Suppressor macrophage treated with lipopolysaccharide for 1 hour (primary cell): ENCODE measurements at regions not wholly inside any gene's neighbourhood (a gene's known extent, or its start where the extent isn't known, plus 50 kb on each side); places are given as distances from the start of the nearest gene placed in this dataset.

Experiments used
- DNase-seq, 3 donors: peaks; one replicate each; pipeline ENCODE4 v3.0.0-alpha.2; 2020 to 2022

GRCh38 chr2:223404616-223405015 lies 197.5 kb downstream of the SCG2 start:
- DNase-seq = no peak

DNA sequence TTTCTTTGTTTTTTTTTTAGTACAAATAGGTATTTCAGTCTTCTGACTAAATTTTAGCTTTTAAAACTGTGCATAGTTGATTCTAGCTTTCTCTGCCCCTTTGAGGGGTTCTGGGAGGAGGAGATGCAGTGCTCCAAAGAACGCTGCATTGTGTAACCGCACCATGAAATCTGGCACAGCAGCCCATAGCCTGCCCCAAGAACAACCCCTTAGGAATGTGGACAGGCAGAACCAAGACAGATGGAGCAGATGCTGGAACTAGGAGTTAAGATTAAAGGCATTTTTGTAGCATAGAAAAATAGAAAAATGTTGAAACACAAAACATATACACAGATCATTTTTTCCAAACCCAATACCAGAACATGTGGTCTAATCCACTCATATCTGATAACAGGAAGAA lies 187.5 kb downstream of the SCG2 start:
- no peak for DNase-seq

GRCh38 chr2:223415071-223415470 lies 187.1 kb downstream of the SCG2 start:
- no peak for DNase-seq

DNA sequence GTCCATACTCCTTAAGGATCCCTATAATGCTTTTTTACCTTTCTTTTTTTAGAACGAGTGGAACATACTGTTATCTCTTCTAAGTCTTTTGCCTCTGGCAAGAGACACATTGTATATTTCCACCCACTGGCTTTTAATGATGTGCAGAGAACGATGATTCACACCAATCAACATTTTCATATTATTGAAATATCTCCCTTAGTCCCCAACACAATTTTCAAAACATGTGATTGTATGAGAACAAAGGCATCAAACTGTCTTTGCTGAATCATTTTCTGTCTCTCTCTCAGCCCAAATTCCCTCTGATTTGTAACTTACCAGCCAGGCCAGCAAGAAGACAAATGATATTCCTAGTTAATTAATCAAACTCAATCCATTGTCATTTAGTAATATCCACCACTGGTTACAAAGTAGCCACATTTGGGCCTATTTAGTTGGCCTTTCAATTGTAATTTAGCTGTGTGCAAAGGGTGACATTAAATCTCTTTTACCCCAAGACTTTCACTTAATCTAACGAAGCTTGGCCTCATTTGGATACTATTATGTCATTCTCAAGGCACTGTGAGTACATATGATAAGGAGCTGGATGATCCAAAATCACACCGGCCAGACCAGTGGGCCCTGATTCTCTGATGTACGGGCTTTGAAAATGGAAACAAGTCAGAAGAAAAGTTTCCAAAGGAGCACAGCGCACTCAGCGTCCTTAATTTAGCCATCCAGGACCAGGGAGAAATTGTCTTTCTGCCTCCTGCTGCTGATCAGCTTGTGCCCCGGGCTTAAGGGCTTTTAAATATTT lies 185.1 kb downstream of the SCG2 start:
- DNase-seq = no peak

GRCh38 chr2:223418131-223418530 lies 184.0 kb downstream of the SCG2 start:
- DNase-seq = no peak

DNA sequence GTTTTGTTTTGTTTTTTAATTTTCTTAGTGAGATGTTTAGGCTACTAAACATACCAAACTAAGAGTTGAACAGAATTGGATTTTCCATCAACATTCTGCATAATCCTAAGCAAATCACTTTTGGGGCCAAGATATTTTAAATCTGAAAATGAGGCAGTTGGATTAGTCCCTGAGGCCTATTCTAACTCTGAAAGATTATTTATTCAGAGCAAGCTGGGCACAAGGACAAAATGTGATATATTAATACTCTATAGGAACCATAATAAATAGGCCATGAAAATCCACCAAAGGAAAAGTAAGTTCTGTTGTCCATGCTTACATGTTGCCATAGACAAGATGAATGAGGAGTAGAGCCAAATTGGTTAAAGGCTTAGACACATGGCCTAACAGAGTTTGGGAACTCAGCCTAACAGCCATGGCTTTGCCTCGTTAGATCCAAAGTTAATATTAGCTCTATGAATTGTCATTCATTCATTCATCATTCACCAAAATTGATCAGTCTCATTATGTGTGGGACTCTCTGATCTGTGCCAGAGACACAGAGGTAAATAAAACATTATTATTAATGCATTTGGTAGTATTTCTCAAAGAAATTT lies 183.5 kb downstream of the SCG2 start:
- DNase-seq = no peak

DNA sequence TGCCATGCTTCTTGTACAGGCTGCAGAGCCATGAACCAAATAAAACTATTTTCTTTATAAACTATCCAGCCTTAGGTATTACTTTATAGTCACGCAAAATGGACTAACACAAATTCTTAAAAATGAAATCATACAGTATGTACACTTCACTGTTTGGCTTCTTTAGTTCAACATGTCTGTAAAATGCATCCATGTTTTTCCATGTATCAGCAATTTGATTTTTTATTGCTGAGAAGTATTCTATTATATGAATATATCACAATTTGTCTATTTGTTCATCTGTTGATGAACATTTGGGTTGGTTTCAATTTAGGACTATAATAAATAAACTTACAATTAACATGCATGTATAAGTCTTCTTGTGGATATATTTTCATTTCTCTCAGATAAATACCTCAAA lies 182.1 kb downstream of the SCG2 start:
- no peak for DNase-seq

GRCh38 chr2:223431479-223431878 lies 170.7 kb downstream of the SCG2 start:
- DNase-seq = no peak

DNA sequence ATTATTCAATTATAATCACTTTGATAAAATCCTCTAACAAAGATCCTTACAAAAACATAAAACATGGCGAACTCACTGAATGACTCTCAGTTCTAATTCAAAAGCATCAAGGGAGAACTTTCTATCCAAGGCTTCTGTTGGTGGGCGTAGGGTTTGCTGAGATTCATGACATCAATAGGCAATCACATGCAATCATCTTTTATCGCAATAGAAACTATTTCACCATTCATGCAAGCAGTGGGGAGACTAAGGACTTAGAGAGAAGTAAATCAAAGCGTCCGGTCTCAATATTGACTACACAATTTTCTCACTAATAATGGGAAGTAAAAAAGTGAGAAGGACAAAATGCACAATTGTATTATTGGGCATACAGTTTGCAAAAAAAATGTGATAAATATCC lies 168.7 kb downstream of the SCG2 start:
- peak; percentile 3 to 33 (median 23) for DNase-seq

GRCh38 chr2:223437788-223438187 lies 164.4 kb downstream of the SCG2 start:
- DNase-seq = no peak

- DNase-seq = no peak
Observed at GRCh38 chr2:223439184-223439583, 163.0 kb downstream of the SCG2 start.

DNA sequence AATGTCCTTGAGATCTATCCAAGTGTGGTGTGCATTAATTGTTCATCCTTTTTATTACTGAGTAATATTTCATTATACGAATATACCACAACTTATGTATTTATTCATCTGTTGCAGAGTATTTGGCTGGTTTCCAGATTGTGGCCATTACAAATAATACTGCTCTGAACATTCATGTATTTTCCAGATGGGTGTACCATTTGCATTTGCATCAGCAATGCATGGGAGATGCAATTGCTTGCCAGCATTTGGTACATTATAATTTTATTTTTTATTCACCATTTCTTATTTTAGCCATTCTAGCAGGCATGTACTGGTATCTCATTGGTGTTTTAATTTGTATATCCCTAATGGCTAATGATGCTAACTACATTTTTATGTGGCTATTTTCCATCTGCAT lies 162.4 kb downstream of the SCG2 start:
- no peak for DNase-seq

GRCh38 chr2:223442847-223443246 lies 159.3 kb downstream of the SCG2 start:
- DNase-seq = no peak

DNA sequence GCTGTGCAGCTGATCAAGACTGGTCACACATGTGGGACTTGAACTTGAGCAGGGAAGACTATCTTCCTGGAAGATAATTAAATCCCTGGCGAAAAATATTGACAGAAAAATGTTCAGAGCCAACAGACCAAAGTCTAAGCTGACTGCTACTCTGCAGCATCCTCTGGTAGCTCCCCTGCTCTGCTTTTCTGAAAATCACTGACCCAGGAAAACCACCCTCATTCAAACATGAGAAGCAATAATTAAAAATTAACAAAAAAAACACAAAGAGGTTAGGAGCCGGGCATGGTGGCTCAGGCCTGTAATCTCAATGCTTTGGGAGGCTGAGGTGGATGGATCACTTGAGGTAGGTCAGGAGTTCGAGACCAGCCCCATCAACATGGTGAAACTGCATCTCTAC lies 151.9 kb downstream of the SCG2 start:
- no peak for DNase-seq

GRCh38 chr2:223457301-223457700 lies 144.9 kb downstream of the SCG2 start:
- no peak for DNase-seq

- DNase-seq = peak; percentile 47 to 71 (median 60)
Observed at GRCh38 chr2:223459328-223459939, 142.7 kb downstream of the SCG2 start.

GRCh38 chr2:223460209-223460608 lies 142.0 kb downstream of the SCG2 start:
- DNase-seq = no peak

GRCh38 chr2:223460774-223461211 lies 141.4 kb downstream of the SCG2 start:
- DNase-seq = peak; percentile 49 to 82 (median 75)

- no peak for DNase-seq
Observed at GRCh38 chr2:223464071-223464470, 138.1 kb downstream of the SCG2 start.

DNA sequence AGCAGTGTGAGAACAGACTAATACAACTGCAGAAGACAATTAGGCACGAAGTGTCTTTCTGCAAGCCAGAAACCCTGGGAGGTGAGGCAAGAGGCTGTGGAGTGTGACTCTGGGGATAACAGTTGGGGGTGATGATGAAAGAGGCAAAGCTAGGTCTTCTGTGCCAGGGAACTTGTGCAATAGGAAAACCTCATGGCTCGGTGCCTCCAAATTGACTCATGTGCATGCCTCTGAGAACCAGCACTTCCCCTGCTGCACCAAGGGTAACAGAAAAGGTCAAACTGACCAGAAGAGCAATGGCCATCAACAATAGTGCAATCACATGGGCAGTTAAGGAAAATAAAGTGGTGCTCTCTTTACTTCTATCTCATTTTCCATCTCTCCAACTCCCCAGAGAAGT lies 136.4 kb downstream of the SCG2 start:
- DNase-seq = peak; percentile 91 to 96 (median 96)

DNA sequence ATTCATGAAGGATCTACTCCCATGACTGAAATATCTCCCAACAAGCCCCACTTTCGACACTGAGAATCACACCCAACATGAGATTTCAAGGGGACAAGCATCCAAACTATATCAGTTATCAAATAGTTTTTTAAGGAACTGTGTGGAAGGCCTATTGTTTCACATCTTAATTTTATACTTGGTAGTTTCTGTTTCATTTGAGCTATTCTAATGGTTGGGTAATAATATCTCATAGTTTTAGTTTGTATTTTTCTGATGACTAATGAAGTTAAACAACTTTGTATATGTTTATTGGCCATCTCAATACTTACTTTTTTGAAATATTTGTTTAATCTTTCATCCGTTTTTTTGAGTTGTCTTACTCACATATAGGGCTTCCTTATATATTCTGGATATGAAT lies 135.0 kb downstream of the SCG2 start:
- peak in 2 of 3 donors; percentile 63 to 78 for DNase-seq

GRCh38 chr2:223469270-223470046 lies 132.7 kb downstream of the SCG2 start:
- DNase-seq = peak; percentile 77 to 81 (median 78)

DNA sequence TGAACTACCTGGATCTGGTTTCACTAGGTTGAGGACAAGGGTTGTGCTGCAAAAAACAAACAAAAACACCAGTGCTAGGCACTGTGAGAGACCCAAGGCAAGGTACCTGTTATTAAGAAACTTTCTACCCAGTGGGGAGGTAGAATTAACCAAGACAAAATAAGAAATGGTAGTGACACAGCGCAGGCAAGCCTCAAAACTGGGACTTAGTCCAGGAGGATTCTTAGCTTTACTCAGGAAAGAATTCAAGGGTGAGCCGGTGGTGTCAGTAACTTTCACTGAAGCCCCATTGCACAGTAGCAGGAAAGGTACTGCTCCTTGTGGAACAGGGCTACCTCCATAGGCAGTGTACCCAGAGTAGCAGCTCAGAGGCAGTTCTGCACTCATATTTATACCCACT lies 131.6 kb downstream of the SCG2 start:
- no peak for DNase-seq
